Occipital lobe (tissue), 1 donor: ENCODE measurements at regions not wholly inside any gene's neighbourhood (a gene's known extent, or its start where the extent isn't known, plus 50 kb on each side); places are given as distances from the start of the nearest gene placed in this dataset.
"Not testable (repeated sequence)": the region's sequence is repeated elsewhere in the genome, so short reads cannot be mapped to it uniquely, and the experiment has no call there.

ENCODE experiments used
- DNase-seq: peaks from one replicate; lab custom pipeline; 2025; lab: John Stamatoyannopoulos, UW

GRCh38 chr9:108413809-108414208 is 442.0 kb downstream of the ACTL7B start:
- DNase-seq, result no peak

DNA sequence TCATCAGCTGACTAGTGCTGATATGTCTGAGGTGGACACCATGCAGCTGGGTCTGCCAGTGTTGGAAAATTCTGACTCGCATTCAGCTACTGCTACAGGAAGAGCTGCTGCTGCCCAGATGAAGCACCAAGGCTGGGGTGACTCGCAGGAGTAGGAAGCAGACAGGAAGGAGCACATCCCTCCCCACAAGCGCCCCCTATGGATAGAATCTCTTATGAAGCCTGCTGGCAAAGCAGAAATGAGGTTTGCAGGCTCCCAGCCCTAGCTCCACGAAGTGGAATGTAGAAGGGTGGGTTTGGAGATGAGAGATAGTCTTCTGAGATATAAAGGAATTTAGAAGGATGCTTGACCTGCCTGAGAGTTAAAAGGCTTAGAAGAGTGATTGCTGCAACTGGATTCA is 443.0 kb downstream of the ACTL7B start:
- no peak for DNase-seq

GRCh38 chr9:108411632-108412031 is 444.2 kb downstream of the ACTL7B start:
- no peak for DNase-seq

DNA sequence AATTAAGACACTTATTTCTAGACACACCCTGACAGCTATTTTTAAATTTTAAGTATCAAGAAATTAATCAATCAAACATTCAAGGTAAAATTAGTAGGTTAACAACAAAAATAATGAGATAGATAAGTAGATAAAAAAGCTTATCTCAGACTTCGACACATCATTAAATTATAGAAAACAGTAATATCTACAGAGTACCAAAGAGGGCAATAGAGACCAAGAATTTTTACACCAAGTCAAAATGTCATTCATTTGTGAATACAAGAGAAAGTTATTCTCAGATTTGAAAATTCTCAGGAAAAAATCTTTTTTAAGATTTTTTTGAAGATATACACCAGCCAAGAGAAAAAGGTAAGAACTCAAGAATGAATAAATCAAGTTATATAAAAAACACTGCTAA is 445.6 kb downstream of the ACTL7B start:
- no peak for DNase-seq

DNA sequence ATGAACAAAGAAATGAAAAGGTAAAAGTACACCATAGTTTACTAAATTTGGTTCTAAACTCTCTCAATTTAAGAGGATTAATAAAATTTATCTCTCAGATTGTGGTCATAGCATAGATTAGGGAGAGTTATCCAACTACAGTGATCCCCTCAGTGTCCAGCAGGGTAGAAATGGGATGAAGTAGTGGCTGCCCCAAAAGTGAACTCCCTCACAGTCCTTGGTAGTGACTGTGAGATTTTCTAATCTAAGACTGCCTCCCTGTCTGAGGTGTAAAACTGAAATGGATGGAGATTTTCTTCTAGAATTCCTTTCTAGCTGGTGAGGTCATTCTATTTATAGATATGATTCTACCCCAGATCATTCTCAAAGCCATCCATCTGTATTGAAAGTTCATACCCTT is 455.5 kb downstream of the ACTL7B start:
- no peak for DNase-seq

- DNase-seq, result no peak
Measured at GRCh38 chr9:108399851-108400250, 455.9 kb downstream of the ACTL7B start.

DNA sequence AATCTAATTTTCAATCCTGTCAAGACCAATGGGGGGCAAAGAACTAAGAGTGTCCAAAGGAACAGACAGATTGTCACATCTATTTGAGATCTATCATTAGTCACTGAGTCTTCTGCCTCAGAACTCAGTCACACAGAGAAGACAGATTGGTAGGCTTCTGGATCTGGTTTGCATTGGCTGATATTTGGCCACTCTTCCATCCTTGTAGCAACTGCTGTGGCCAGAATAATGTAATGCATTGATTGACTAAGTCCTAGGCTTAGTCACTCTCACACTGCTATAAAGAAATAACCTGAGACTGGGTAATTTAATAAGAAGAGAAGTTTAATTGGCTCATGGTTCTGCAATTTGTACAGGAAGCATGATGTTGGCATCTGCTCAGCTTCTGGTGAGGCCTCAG is 458.5 kb downstream of the ACTL7B start:
- DNase-seq, result no peak

DNA sequence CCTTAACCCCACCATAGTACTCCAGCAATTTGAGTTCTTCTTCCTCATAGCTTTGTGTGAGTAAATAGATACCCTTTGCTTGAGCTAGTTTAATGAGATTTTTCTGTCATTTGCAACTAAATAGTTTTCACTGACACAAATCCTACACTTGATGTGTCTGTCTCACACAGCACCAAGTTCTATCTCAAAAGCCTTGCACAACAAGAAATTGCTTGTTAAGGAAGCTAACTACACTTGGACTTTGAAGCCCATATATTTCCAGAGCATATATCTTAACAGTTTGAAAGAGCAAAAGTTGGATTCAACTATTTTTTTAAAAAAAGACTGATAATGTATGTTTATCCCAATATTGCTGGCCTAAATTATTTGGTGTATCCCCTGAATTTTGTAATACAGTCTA is 459.2 kb downstream of the ACTL7B start:
- DNase-seq, result no peak

DNA sequence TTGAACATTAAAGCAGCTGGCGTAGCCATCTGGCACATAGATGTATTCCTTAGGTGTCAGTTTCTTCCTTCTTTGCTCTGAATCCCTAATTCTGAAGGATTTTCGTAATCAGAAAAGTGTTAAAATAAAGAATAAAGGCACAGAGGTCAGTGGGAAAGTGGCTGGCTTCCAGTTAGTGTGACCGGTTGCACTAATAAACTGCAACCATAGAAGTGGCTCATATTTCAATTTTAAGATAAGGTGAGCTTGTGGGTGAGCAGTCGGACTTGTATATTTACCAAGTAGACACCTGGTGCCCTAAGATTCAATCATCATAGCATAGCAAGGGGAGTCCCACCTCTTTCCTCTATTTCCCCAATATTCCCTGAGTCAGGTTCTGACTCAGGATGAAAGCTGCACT is 459.6 kb downstream of the ACTL7B start:
- no peak for DNase-seq

DNA sequence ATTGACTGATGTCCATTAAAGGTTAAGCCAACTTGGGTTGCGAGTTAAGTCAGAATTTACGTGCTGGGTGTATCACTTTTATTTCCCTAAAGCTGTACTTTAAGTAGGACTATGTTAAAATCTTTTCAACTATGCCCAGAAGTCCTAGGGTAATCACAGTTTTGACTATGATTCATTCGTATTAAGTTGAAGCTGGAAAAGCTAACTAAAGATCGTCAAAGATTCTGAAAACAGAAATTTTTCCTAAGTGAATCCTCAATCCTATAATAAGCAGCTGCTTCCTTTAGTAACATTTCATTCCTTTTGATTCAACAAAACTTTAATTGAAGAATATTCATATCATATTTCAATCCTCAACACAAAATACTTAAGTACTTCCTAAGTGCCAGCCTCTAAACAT is 460.4 kb downstream of the ACTL7B start:
- DNase-seq, result no peak

GRCh38 chr9:108394726-108395125 is 461.1 kb downstream of the ACTL7B start:
- DNase-seq, result no peak

DNA sequence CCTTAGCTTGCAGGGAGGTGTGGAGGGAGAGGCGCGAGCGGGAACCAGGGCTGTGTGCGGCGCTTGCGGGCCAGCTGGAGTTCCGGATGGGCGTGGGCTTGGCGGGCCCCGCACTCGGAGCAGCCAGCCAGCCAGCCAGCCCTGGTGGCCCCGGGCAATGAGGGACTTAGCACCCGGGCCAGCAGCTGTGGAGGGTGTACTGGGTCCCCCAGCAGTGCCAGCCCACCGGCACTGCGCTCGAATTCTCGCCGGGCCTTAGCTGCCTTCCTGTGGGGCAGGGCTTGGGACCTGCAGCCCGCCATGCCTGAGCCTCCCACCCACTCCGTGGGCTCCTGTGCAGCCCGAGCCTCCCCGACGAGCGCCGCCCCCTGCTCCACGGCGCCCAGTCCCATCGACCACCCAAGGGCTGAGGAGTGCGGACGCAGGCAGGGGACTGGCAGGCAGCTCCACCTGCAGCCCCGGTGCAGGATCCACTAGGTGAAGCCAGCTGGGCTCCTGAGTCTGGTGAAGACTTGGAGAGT is 462.2 kb downstream of the ACTL7B start:
- DNase-seq, result not testable (repeated sequence)

GRCh38 chr9:108392877-108393276 is 462.9 kb downstream of the ACTL7B start:
- DNase-seq, result no peak

GRCh38 chr9:108389056-108389455 is 466.7 kb downstream of the ACTL7B start:
- no peak for DNase-seq

DNA sequence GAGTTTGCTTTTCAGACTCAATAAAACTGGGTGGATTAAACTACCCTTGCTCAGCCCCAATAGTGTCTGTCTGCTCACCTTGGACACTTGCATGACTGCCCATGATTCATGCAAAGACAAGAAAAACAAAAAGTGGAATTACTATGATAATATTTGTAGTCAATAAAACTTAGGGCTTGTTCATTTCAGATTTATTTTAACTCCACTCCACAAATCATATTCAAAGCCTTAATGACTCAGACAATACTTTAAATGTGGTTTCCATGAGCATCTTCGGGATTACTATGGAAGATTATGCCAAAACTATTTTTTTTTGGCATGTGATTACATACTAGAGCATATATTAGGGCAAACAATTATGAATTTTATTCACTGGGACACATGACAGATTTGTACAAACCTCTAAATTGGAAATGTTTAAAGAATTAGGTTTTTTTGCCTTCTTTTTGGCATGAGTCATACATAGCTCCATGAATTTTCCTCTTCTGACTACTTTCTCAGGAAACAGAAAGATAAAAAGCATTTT is 468.9 kb downstream of the ACTL7B start:
- no peak for DNase-seq

- no peak for DNase-seq
Measured at GRCh38 chr9:108386032-108386431, 469.8 kb downstream of the ACTL7B start.

DNA sequence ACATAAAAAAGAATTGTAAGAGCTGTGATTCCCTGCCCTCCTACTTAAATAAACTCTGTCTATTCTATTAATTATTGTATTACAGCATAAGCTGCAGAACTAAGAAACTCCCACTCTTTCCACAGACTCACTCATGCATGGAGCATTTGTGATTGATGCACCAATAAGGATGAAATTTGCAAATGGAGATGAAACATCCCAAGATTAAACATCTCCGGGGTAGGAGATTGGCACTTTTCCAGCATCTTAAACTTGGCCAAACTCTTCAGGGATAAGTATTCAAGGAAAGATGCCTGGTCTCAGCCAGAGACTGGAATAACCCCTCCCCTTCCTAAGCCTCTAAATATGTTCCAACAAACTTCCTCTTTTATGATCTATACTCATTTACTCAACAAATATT is 472.0 kb downstream of the ACTL7B start:
- no peak for DNase-seq

DNA sequence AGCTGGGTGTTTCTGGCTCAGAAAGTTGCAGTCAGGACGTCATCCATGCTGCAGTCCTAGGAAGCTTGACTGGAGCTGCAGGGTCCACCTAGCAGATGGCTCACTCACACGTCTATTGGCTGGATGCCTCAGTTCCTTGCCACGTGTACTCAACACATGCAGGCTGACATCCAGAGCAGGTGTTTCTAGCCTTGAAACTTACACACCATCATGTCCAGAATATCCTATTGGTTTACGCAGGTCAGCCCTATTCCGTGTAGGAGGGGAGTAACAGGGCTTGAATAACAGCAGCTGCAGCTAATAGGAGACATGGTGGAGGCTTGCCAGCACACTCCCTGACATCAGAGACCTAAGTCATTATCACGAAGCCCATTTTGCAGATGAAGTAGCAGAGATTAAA is 473.5 kb downstream of the ACTL7B start:
- no peak for DNase-seq

DNA sequence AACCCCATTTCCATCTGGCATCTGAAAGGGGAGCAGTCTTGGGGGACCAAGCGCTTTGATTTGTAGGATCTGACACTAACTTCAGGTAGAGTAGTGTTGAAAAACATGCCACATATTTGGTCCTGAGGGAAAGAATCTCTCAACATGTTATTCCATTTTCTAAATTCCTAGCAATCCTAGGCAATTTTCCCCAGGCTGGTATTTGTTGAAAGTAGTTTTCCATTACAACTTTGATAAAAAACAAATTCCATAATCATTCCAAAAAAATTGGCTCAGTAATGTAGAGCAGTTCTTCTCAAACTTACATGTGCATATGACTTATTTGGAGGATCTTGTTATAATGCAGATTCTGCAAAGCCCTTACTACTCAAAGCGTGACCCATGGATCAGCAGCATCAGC is 477.9 kb downstream of the ACTL7B start:
- DNase-seq, result no peak

DNA sequence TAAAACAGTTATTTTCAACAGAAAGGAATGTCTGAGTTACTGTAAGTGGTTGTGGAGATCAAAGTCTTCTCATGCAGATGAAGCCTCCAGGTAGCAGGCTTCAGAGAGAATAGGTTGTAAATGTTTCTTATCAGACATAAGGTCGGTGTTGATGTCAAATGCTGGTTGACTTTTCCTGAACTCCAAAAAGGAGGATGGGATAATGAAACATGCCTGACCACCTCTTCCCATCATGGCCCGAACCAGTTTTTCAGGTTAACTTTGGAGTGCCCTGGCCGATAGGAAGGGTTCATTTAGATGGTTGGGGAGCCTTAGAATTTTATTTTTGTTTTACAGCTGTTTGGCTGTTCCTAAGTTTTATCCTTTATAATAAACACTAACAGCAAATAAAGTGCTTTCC is 478.4 kb downstream of the ACTL7B start:
- DNase-seq, result no peak

DNA sequence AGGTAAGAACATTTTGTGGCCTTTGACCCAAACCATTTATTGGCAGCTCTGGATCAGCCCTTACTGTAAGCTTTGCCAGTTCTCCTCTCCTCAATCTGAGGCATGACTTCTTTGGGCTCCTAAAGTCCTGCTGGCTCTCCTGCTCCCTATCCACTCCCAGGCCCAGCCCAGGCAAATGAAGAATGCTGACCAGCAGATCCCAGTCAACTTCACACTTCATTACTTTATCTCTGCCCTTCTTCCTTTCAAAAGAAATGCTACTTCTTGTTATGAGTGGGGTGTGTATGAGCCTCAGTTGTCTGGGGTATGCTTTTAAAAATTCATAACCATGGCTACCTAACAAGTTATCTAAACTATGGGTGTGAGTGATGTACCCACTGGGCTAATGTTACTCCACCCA is 479.6 kb downstream of the ACTL7B start:
- no peak for DNase-seq

DNA sequence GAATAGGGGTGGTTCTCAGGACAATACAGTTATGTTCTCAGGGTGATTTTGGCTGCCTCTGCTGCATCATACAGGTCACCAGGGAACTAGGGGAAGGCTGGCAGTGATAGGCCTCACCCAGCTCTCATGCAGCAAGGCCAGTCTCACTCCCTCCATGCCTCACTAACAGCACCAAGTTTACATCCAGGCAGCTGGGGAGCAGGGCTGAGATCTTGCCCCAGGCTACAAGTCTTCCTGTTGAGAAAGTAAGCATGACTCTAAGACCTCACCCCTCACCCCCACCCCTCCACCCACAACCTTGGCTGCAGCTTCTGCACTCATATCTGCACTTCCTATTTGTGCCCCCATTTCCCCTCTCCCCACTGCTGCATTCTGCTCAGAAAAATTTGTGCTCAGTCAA is 481.2 kb downstream of the ACTL7B start:
- DNase-seq, result no peak

DNA sequence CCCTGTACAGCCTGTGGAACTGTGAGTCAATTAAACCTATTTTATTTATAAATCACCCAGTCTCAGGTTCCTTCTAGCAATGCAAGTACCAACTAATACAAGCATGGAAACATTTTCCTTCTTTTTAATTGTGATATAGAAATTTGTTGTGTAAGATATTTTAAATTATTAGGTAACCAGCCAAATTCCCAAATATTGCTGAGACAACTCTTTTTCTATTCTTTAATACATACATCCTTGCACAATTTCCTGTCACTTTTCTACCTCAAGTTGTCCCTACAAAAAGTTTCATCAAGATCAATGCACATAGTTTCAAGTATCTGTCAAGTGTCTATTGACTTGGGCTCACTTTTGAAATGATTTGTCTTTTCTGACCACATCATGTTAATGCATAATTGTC is 488.6 kb downstream of the ACTL7B start:
- no peak for DNase-seq

DNA sequence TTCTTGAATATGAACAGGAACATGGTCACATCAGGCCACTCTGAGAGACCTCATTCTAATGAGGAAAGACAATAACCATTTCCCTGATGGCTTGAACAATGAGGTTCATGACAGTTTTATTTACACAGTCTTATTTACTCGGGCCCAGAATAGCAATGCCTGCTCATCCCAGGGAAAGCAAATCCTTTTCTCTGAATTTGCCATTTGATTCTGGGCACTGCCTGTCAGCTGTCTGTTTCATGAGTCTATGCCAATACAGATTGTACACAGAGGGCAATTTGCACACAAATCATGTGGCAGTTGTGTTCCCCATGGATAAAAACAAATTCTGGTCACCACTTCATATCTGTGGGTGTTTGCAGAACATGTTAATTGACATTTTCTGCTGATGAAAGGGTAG is 492.5 kb downstream of the ACTL7B start:
- no peak for DNase-seq
